Uterus (tissue), 3 donors: ENCODE measurements at regions not wholly inside any gene's neighbourhood (a gene's known extent, or its start where the extent isn't known, plus 50 kb on each side); places are given as distances from the start of the nearest gene placed in this dataset.

Experiments
- DNase-seq, 2 donors: peaks; one replicate each; pipeline ENCODE4 v3.0.0-alpha.2; 2019 to 2020
- H3K27ac ChIP-seq, 2 donors: fragments of 200-600 bp; sonication (generic); 1 replicate in 1 of 2; 2 replicates in 1 of 2; pipeline ENCODE4 v1.5.1; 2016 to 2018
- H3K27me3 ChIP-seq, 2 donors: fragments of 200-600 bp; sonication (generic); one replicate each; pipeline ENCODE4 v1.5.1; 2018 to 2019; ENCODE audit warnings: control low read depth in 1 of 2
- H3K36me3 ChIP-seq, 2 donors: fragments of 200-600 bp; sonication (generic); one replicate each; pipeline ENCODE4 v1.5.1; 2019; ENCODE audit warnings: control low read depth in 1 of 2
- H3K4me1 ChIP-seq, 2 donors: fragments of 200-600 bp; sonication (generic); one replicate each; pipeline ENCODE4 v1.5.1; 2018 to 2019; ENCODE audit warnings: control low read depth in 1 of 2
- H3K4me3 ChIP-seq, 2 donors: fragments of 200-600 bp; sonication (generic); 1 replicate in 1 of 2; 2 replicates in 1 of 2; pipeline ENCODE4 v1.5.1; 2018 to 2019; ENCODE audit warnings: mild to moderate bottlenecking in 1 of 2
- H3K9me3 ChIP-seq, 2 donors: fragments of 200-600 bp; sonication (generic); one replicate each; pipeline ENCODE4 v1.5.1; 2019; ENCODE audit warnings: control low read depth in 1 of 2
- CTCF ChIP-seq, 4 experiments: fragments of 200-600 bp in 2 of 4; fragments of 450-650 bp in 2 of 4; sonication (generic) in 2 of 4; IDR thresholded peaks; one replicate each; pipeline ENCODE4 v1.5.1; 2016 to 2019; ENCODE audit warnings: antibody characterized with exemption in 4 of 4, mild to moderate bottlenecking in 2 of 4, moderate library complexity in 1 of 4
- POLR2A ChIP-seq, 2 donors: fragments of 450-650 bp; IDR thresholded peaks; one replicate each; pipeline ENCODE4 v1.6.1; 2016; ENCODE audit warnings: antibody characterized with exemption in 2 of 2, mild to moderate bottlenecking in 1 of 2, moderate library complexity in 1 of 2
- intact Hi-C: fragments of 100-400 bp; cut with DNase I; formaldehyde crosslinking; loops from one replicate; pipeline ENCODE4 v1.15.1; 2023; ENCODE audit warnings: low total_unique reads
- donor health status: DM: yes; HTN: yes; CAD: no.

GRCh38 chr5:89703817-89704216 is 705.7 kb downstream of the CETN3 start:
- Histone ChIP-seq H3K27ac (no peak overlapping the region), H3K4me1 (no peaks in the 10 kb centered on the region), H3K36me3 (no peaks in the 10 kb centered on the region), H3K27me3 (no peaks in the 10 kb centered on the region), H3K9me3 (no peaks in the 10 kb centered on the region), H3K4me3 (no peak overlapping the region)
- TF ChIP-seq POLR2A (IDR thresholded peaks at IDR 0.05) (no peak), CTCF (IDR thresholded peaks at IDR 0.05) (no peak)
- intact Hi-C loops, result no loop called here
- no peak for DNase-seq

GRCh38 chr5:89698028-89698427 is 711.5 kb downstream of the CETN3 start:
- no peak overlapping the region for H3K27ac ChIP-seq
- no peaks in the 10 kb centered on the region for H3K9me3 ChIP-seq
- no peaks in the 10 kb centered on the region for H3K27me3 ChIP-seq
- no peaks in the 10 kb centered on the region for H3K4me1 ChIP-seq
- intact Hi-C loops, result no loop called here
- H3K4me3 ChIP-seq, result no peak overlapping the region
- DNase-seq, result no peak
- no peaks in the 10 kb centered on the region for H3K36me3 ChIP-seq
- TF ChIP-seq POLR2A (IDR thresholded peaks at IDR 0.05), result no peak
- TF ChIP-seq CTCF (IDR thresholded peaks at IDR 0.05), result no peak

DNA sequence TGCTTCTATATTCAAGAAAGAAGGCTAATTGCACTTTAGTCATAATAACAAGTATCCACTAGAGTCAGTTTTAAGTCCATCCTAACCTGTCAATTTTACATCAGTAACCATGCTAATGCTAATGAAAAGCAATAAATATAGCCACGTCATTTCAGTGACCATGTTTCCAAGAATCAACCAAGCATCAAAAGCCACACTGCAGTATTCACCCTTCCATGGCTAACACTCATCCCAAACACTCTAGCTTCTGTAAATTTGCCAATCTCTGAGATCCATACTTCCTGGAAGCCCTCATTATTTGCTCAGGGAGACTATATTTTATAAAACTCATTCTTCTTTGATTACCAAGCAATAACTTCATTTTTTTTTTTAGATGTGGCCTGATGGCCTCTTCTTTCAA is 712.0 kb downstream of the CETN3 start:
- DNase-seq, result no peak
- no peaks in the 10 kb centered on the region for H3K9me3 ChIP-seq
- no peak overlapping the region for H3K4me3 ChIP-seq
- H3K4me1 ChIP-seq, result no peaks in the 10 kb centered on the region
- no peaks in the 10 kb centered on the region for H3K27me3 ChIP-seq
- intact Hi-C loops, result no loop called here
- H3K36me3 ChIP-seq, result no peaks in the 10 kb centered on the region
- TF ChIP-seq POLR2A (IDR thresholded peaks at IDR 0.05) (no peak), CTCF (IDR thresholded peaks at IDR 0.05) (no peak)
- no peak overlapping the region for H3K27ac ChIP-seq

GRCh38 chr5:89695371-89695770 is 714.2 kb downstream of the CETN3 start:
- Histone ChIP-seq H3K4me3 (no peak overlapping the region), H3K36me3 (no peaks in the 10 kb centered on the region), H3K4me1 (no peaks in the 10 kb centered on the region), H3K9me3 (no peaks in the 10 kb centered on the region), H3K27ac (no peak overlapping the region), H3K27me3 (no peaks in the 10 kb centered on the region)
- DNase-seq, result no peak
- intact Hi-C loops, result no loop called here
- no peak for TF ChIP-seq POLR2A (IDR thresholded peaks at IDR 0.05)
- TF ChIP-seq CTCF (IDR thresholded peaks at IDR 0.05), result no peak

- H3K9me3 ChIP-seq, result no peaks in the 10 kb centered on the region
- H3K36me3 ChIP-seq, result no peaks in the 10 kb centered on the region
- H3K4me3 ChIP-seq, result no peak overlapping the region
- TF ChIP-seq POLR2A (IDR thresholded peaks at IDR 0.05), result no peak
- no peak for TF ChIP-seq CTCF (IDR thresholded peaks at IDR 0.05)
- H3K4me1 ChIP-seq, result no peaks in the 10 kb centered on the region
- H3K27ac ChIP-seq, result no peak overlapping the region
- intact Hi-C loops, result no loop called here
- no peak for DNase-seq
- H3K27me3 ChIP-seq, result no peaks in the 10 kb centered on the region
Measured at GRCh38 chr5:89694026-89694550, 715.5 kb downstream of the CETN3 start.
